ENCODE measurements at regions not wholly inside any gene's neighbourhood (a gene's known extent, or its start where the extent isn't known, plus 50 kb on each side); places are given as distances from the start of the nearest gene placed in this dataset.

- FAIRE-seq (no peak), DNase-seq (ENCODE audit: insufficient read length, low spot score) (no peak)
- no peak for TF ChIP-seq CTCF (IDR thresholded peaks at IDR 0.05; ENCODE audit: insufficient read depth, missing control alignments)
Observed at GRCh38 chr4:106426069-106426468, 57.5 kb upstream of the GIMD1 start.

GRCh38 chr4:106425576-106425975 lies 57.0 kb upstream of the GIMD1 start:
- no peak for TF ChIP-seq CTCF (IDR thresholded peaks at IDR 0.05; ENCODE audit: insufficient read depth, missing control alignments)
- FAIRE-seq (no peak), DNase-seq (ENCODE audit: insufficient read length, low spot score) (no peak)

GRCh38 chr4:106424426-106424825 lies 55.8 kb upstream of the GIMD1 start:
- no peak for TF ChIP-seq CTCF (IDR thresholded peaks at IDR 0.05; ENCODE audit: insufficient read depth, missing control alignments)
- no peak for DNase-seq (ENCODE audit: insufficient read length, low spot score)
- FAIRE-seq, result no peak

GRCh38 chr4:106423791-106424190 lies 55.2 kb upstream of the GIMD1 start:
- TF ChIP-seq CTCF (IDR thresholded peaks at IDR 0.05; ENCODE audit: insufficient read depth, missing control alignments), result no peak
- DNase-seq (ENCODE audit: insufficient read length, low spot score) (no peak), FAIRE-seq (no peak)

GRCh38 chr4:106422766-106423165 lies 54.2 kb upstream of the GIMD1 start:
- no peak for FAIRE-seq
- DNase-seq (ENCODE audit: insufficient read length, low spot score), result no peak
- TF ChIP-seq CTCF (IDR thresholded peaks at IDR 0.05; ENCODE audit: insufficient read depth, missing control alignments), result no peak

- DNase-seq (ENCODE audit: insufficient read length, low spot score) (no peak), FAIRE-seq (no peak)
- no peak for TF ChIP-seq CTCF (IDR thresholded peaks at IDR 0.05; ENCODE audit: insufficient read depth, missing control alignments)
Observed at GRCh38 chr4:106421441-106422296, 53.1 kb upstream of the GIMD1 start.

- no peak for TF ChIP-seq CTCF (IDR thresholded peaks at IDR 0.05; ENCODE audit: insufficient read depth, missing control alignments)
- DNase-seq (ENCODE audit: insufficient read length, low spot score) (no peak), FAIRE-seq (no peak)
Observed at GRCh38 chr4:106418444-106418843, 49.9 kb upstream of the GIMD1 start.

Measured in D721Med (cell line).